ENCODE measurements at regions not wholly inside any gene's neighbourhood (a gene's known extent, or its start where the extent isn't known, plus 50 kb on each side); places are given as distances from the start of the nearest gene placed in this dataset.

- no peak for DNase-seq
These were observed 403.3 kb upstream of the EPHA7 start for GRCh38 chr6:93822434-93823265.

GRCh38 chr6:93821953-93822352 is 402.6 kb upstream of the EPHA7 start:
- no peak for DNase-seq

- DNase-seq = no peak
These were observed 401.2 kb upstream of the EPHA7 start for GRCh38 chr6:93820465-93821082.

GRCh38 chr6:93819189-93819588 is 399.8 kb upstream of the EPHA7 start:
- DNase-seq = no peak

- DNase-seq = no peak
These were observed 398.6 kb upstream of the EPHA7 start for GRCh38 chr6:93817937-93818336.

GRCh38 chr6:93806409-93807270 is 387.3 kb upstream of the EPHA7 start:
- no peak for DNase-seq

- DNase-seq = no peak
These were observed 381.9 kb upstream of the EPHA7 start for GRCh38 chr6:93801101-93801847.

- no peak for DNase-seq
These were observed 379.9 kb upstream of the EPHA7 start for GRCh38 chr6:93799226-93799625.

- DNase-seq = no peak
These were observed 374.8 kb upstream of the EPHA7 start for GRCh38 chr6:93794166-93794565.

GRCh38 chr6:93792746-93793145 is 373.4 kb upstream of the EPHA7 start:
- no peak for DNase-seq

- no peak for DNase-seq
These were observed 371.6 kb upstream of the EPHA7 start for GRCh38 chr6:93790981-93791380.

- DNase-seq = no peak
These were observed 370.2 kb upstream of the EPHA7 start for GRCh38 chr6:93789532-93789931.

- DNase-seq = no peak
These were observed 368.5 kb upstream of the EPHA7 start for GRCh38 chr6:93787841-93788240.

GRCh38 chr6:93786474-93787330 is 367.3 kb upstream of the EPHA7 start:
- no peak for DNase-seq

- no peak for DNase-seq
These were observed 366.3 kb upstream of the EPHA7 start for GRCh38 chr6:93785694-93786030.

- DNase-seq = no peak
These were observed 365.7 kb upstream of the EPHA7 start for GRCh38 chr6:93784794-93785693.

GRCh38 chr6:93779086-93779841 is 359.9 kb upstream of the EPHA7 start:
- DNase-seq = no peak

- no peak for DNase-seq
These were observed 339.8 kb upstream of the EPHA7 start for GRCh38 chr6:93759190-93759589.

GRCh38 chr6:93751969-93752368 is 332.6 kb upstream of the EPHA7 start:
- no peak for DNase-seq

- DNase-seq = no peak
These were observed 330.6 kb upstream of the EPHA7 start for GRCh38 chr6:93749930-93750329.
